Mucosa of descending colon (tissue), 3 donors: ENCODE measurements at regions not wholly inside any gene's neighbourhood (a gene's known extent, or its start where the extent isn't known, plus 50 kb on each side); places are given as distances from the start of the nearest gene placed in this dataset.

Experiments
- ATAC-seq: fragments of 200-7000 bp; cut with Tn5 transposase; one replicate; pipeline ENCODE4 v1.9.1; 2020; ENCODE audit warnings: mild to moderate bottlenecking, moderate library complexity
- DNase-seq, 3 donors: peaks; one replicate each; pipeline ENCODE4 v3.0.0-alpha.2; 2020
- H3K36me3 ChIP-seq: fragments of 200-600 bp; one replicate; pipeline ENCODE4 v1.8.0; 2021; ENCODE audit warnings: low read depth, mild to moderate bottlenecking
- H3K4me1 ChIP-seq: fragments of 200-600 bp; one replicate; pipeline ENCODE4 v1.8.0; 2021; ENCODE audit warnings: low read depth, mild to moderate bottlenecking
- H3K4me3 ChIP-seq: fragments of 200-600 bp; one replicate; pipeline ENCODE4 v1.8.0; 2021; ENCODE audit warnings: mild to moderate bottlenecking
- H3K9me3 ChIP-seq: fragments of 200-600 bp; one replicate; pipeline ENCODE4 v1.8.0; 2021; ENCODE audit warnings: mild to moderate bottlenecking
- intact Hi-C, 2 donors: fragments of 100-400 bp; cut with DNase I in 1 of 2; cut with micrococcal nuclease in 1 of 2; formaldehyde crosslinking; loops; one replicate each; pipeline versions ENCODE4 v1.11.0 to v1.11.1; 2022; cut with DNase I, micrococcal nuclease
- TF ChIP-seq, protein P1 (sequence below): fragments of 200-600 bp; IDR thresholded peaks from one replicate; pipeline ENCODE4 v1.8.0; 2022; ENCODE audit warnings: antibody characterized with exemption, mild to moderate bottlenecking
- donor health status: DM: no; HTN: no; CAD: no; lungs with moderate emphysema.
- donor health status: DM: no; HTN: no; CAD: no.
- donor health status: DM: no; HTN: yes; CAD: no.

DNA sequence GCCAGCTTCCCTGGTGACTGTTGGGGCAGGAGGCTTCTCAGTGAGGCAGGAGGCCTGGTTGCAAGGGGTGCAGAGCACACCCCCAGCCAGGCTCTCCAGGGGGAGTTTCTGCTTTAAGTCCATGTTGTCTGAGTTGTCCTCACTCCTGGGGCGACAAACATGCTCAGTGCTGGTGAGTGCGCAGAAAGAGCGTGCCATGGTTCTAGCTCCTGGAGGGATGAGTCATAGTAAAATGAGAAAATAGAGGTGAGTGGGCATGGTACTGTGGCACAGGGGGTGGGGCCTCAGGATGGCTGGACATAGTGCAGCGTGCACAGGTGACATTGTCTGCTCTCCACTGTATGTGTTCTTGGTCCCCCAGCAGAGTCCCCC is 457.2 kb upstream of the HS6ST1 start:
- DNase-seq (peak in 1 of 3 donors; percentile 6), ATAC-seq (no peak)
- Histone ChIP-seq H3K4me3 (no peak overlapping the region), H3K36me3 (no peaks in the 10 kb centered on the region), H3K4me1 (no peaks in the 10 kb centered on the region), H3K9me3 (no peaks in the 10 kb centered on the region)
- intact Hi-C loops: no loop called here
- TF ChIP-seq, protein P1, sequence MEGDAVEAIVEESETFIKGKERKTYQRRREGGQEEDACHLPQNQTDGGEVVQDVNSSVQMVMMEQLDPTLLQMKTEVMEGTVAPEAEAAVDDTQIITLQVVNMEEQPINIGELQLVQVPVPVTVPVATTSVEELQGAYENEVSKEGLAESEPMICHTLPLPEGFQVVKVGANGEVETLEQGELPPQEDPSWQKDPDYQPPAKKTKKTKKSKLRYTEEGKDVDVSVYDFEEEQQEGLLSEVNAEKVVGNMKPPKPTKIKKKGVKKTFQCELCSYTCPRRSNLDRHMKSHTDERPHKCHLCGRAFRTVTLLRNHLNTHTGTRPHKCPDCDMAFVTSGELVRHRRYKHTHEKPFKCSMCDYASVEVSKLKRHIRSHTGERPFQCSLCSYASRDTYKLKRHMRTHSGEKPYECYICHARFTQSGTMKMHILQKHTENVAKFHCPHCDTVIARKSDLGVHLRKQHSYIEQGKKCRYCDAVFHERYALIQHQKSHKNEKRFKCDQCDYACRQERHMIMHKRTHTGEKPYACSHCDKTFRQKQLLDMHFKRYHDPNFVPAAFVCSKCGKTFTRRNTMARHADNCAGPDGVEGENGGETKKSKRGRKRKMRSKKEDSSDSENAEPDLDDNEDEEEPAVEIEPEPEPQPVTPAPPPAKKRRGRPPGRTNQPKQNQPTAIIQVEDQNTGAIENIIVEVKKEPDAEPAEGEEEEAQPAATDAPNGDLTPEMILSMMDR: no peak

DNA sequence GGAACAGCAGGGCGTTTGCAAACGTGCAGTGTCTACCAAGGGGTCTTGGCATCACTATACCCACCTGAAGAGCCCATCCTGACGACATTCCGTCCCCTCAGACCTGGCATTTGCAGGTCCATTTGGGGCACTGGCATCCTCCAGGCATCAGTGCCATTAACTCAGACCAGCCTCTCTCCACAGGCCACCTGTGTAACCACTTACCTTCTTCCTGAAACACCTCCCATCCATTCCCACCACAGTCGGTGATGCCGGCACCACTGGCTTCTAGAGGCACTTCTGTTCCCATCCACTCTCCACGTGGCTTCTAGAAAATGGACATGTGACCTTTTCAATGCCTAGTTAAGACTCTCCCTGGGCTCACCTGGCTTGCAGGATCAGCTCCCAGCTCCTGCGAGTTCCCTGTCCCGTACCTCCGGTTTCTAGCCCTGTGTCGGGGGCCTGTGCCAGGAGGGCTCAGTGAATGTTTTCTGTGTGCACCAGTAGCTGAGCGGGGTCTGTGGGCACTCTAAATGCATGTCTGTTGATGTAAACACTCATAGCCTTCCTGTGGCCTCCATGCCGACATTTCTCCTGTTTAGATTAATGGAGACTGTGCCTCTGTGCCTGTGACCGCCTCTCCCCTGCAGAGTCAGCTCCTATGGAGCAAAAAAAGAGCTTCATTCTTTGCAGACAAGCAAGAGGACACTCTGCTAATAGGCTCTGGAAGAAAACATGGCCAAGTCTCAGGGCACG is 458.0 kb upstream of the HS6ST1 start:
- TF ChIP-seq, protein P1: no peak
- DNase-seq (peak in 1 of 3 donors; percentile 12), ATAC-seq (no peak)
- Histone ChIP-seq H3K4me1 (no peaks in the 10 kb centered on the region), H3K4me3 (no peak overlapping the region), H3K36me3 (no peaks in the 10 kb centered on the region), H3K9me3 (no peaks in the 10 kb centered on the region)
- intact Hi-C loops: no loop called here

DNA sequence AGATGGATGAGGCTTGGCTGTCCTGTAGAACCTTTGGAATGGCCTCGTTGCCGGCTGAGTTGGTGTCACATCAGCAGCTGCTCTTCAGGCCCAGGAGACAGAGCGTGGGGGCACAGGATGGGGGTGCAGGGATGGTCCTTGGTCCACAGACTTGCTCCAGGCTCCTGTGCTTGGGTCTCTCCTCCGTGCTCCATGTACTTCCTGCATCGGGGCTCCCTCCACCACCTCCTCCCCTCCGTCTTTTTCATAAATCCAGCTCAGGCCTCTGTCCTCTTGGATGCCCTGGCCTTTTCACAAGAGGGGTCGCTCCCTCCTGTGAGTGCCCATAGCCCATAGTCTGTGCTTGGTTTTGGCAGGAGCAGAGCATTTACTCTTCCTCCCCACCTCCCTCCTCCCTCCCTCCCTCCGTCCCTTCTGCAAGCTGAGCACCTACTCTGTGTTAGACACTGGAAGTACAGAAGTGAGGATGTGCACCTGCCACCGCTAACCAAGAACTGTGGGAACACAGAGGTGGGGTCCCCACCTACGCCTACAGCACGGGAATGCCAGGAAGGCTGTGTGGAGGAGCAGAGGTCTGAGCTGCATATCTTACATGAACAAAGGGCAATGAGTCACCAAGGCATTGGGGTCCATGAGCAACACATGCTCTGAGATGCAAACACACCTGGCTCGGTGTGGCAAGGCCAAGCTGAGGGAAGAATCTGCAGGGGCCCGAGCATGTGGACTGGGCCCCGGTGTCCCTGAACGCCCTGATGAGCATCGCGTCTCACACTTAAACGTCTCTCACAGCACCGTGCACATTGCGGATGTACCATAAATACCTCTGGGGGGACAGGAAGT is 458.7 kb upstream of the HS6ST1 start:
- H3K4me1 ChIP-seq: no peaks in the 10 kb centered on the region

DNA sequence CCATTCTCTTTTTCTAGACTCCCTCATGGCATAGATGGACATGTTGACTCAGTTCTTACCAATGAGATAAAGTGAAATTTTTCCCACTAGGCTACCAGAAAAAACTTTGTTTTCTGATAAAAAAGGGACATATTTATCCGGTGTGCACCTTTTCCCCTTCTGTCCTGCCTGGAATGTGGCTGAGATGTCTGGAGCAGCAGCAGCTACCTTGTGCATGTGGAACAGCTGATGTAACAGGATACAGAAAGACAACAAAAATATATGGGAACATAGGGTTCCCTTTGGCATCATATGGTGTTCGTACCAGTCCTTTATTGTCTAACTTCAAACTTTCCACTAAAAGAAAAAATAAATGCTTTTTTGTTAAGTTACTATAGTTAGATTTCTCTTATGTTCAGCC is 460.2 kb upstream of the HS6ST1 start:
- TF ChIP-seq, protein P1: no peak
- ATAC-seq (no peak), DNase-seq (no peak)
- intact Hi-C loops: no loop called here
- Histone ChIP-seq H3K4me3 (no peak overlapping the region), H3K4me1 (no peaks in the 10 kb centered on the region), H3K9me3 (no peaks in the 10 kb centered on the region), H3K36me3 (no peaks in the 10 kb centered on the region)

More for the DNA sequence above, 458.7 kb upstream of the HS6ST1 start:
- ATAC-seq (no peak), DNase-seq (no peak)
- no peaks in the 10 kb centered on the region for H3K36me3 ChIP-seq
- H3K4me3 ChIP-seq: no peak overlapping the region
- H3K9me3 ChIP-seq: no peaks in the 10 kb centered on the region
- TF ChIP-seq, protein P1: no peak
- intact Hi-C loops: no loop called here

DNA sequence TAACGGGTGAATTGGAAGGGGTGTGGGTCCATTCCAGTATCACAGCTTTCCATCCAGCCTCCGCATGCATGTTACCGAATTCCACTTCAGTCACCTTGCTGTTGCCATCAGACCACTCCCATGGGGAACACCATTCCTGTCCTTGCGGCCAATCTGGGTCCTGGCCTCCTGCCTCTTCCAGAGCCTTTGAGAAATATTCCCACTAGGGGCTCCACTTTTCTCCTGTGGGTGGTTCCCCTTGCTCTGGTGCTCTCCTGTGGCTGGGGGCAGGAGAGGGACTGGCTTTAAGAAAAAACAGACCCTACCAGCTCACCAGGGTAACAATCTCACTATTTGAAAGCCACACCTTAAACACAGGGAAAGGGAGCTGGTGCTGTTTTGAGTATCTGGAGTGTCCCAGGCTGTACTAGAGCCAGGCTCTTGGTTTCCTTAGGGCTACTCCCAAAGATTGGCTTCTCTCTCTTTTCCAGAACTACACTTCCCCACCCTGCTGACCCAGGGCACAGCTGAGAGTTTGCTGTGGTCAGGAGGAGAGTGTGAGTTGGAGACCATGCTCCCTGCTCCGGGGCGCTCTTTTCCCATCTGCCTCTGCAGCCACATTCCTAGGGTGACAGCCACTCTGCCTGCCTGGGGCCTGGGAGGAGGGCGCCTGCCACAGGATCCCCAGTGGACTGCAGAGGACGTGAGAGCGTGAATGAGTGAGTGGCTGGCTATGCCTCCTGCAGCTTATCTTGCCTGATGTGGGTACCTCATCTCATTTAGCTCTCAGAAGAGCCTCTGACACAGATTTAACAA is 460.8 kb upstream of the HS6ST1 start:
- H3K9me3 ChIP-seq: no peaks in the 10 kb centered on the region
- H3K4me3 ChIP-seq: no peak overlapping the region
- DNase-seq: no peak
- TF ChIP-seq, protein P1: no peak
- ATAC-seq: no peak
- no peaks in the 10 kb centered on the region for H3K4me1 ChIP-seq
- no peaks in the 10 kb centered on the region for H3K36me3 ChIP-seq
- intact Hi-C loops: no loop called here
